ENCODE measurements at regions not wholly inside any gene's neighbourhood (a gene's known extent, or its start where the extent isn't known, plus 50 kb on each side); places are given as distances from the start of the nearest gene placed in this dataset.

DNA sequence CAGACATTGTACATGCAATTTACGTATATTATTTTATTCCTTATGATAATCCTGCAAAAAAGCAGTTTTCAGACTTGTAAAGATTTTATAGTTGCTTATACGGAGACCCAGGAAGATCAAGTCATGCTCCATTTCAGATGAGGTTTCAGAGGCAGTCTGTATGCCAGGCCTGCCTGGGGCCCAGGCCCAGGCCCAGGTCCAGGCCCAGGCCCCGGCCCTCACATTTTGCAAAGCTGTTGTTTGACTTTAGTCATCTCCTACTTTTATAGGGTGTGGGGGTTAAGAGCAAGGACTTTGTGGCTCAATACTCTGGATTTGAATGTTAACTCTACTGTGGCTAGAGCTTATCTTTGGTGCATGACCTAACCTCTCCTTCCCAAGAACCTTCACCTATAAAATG is 217.9 kb downstream of the SAMD5 start:
- H3K4ac ChIP-seq (ENCODE audit: low read depth, low read length), result no peak overlapping the region
- H3K4me1 ChIP-seq (ENCODE audit: control insufficient read depth, insufficient read depth, low read length), result no peaks in the 10 kb centered on the region
- no peak overlapping the region for H3K4me2 ChIP-seq (ENCODE audit: low read depth, low read length)
- no TSS peak for BruUV-seq (replicated peaks)
- no peak overlapping the region for H3K14ac ChIP-seq (replicated peaks; ENCODE audit: low read depth, low read length)
- no peaks in the 10 kb centered on the region; a peak in 1 of 4 replicates for H3K79me1 ChIP-seq (ENCODE audit: low read depth in 1 of 2, low read length in 2 of 2)
- no peak overlapping the region for H3K4me3 ChIP-seq (ENCODE audit: insufficient read depth, low read depth, low read length)
- H4K20me1 ChIP-seq (ENCODE audit: insufficient read depth, low read length), result no peaks in the 10 kb centered on the region
- no peak overlapping the region for H2AK5ac ChIP-seq (ENCODE audit: low read depth, low read length)
- ATAC-seq (ENCODE audit: low read depth), result no peak
- ChIA-PET POLR2A (ENCODE audit: unreplicated experiment) (no interaction called here), CTCF (no interaction called here)
- no peak overlapping the region for H3K18ac ChIP-seq (ENCODE audit: low read depth, low read length)
- peaks cover 6% of the 10 kb centered on the region; the same call in 1 of the 2 replicates for H3K9me3 ChIP-seq (ENCODE audit: control insufficient read depth, insufficient read depth, low read length)
- dilution Hi-C loops (cut with HindIII; ENCODE audit: low sequenced_read_pairs, unreplicated experiment) (no loop called here), intact Hi-C loops (cut with micrococcal nuclease) (no loop called here), in situ Hi-C loops (cut with MboI; ENCODE audit: low sequenced_read_pairs) (no loop called here)
- no peak overlapping the region for H3K27ac ChIP-seq (ENCODE audit: insufficient read depth, low read length)
- no peak overlapping the region for H2BK20ac ChIP-seq (ENCODE audit: low read depth, low read length)
- WGBS, 2 experiments (ENCODE audit: extremely low coverage in 2 of 2, insufficient read length in 1 of 2), result no CpG with 5 or more reads among the region's 3 CpGs
- TF ChIP-seq SMC3 (IDR thresholded peaks at IDR 0.05; ENCODE audit: low read depth, low read length), result no peak
- TF ChIP-seq, protein P1, sequence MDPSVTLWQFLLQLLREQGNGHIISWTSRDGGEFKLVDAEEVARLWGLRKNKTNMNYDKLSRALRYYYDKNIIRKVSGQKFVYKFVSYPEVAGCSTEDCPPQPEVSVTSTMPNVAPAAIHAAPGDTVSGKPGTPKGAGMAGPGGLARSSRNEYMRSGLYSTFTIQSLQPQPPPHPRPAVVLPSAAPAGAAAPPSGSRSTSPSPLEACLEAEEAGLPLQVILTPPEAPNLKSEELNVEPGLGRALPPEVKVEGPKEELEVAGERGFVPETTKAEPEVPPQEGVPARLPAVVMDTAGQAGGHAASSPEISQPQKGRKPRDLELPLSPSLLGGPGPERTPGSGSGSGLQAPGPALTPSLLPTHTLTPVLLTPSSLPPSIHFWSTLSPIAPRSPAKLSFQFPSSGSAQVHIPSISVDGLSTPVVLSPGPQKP (IDR thresholded peaks at IDR 0.05; ENCODE audit: borderline replicate concordance, low read depth, low read length), result no peak
- TF ChIP-seq CEBPB (IDR thresholded peaks at IDR 0.05; ENCODE audit: low read depth, low read length), result no peak
- no peak for TF ChIP-seq MXI1 (IDR thresholded peaks at IDR 0.05; ENCODE audit: borderline replicate concordance, low read depth, low read length)
- no peak for TF ChIP-seq RCOR1 (IDR thresholded peaks at IDR 0.05; ENCODE audit: insufficient replicate concordance, low read length)
- no peak for TF ChIP-seq MAFK (IDR thresholded peaks at IDR 0.05; ENCODE audit: low read depth, low read length)
- TF ChIP-seq, protein P2, sequence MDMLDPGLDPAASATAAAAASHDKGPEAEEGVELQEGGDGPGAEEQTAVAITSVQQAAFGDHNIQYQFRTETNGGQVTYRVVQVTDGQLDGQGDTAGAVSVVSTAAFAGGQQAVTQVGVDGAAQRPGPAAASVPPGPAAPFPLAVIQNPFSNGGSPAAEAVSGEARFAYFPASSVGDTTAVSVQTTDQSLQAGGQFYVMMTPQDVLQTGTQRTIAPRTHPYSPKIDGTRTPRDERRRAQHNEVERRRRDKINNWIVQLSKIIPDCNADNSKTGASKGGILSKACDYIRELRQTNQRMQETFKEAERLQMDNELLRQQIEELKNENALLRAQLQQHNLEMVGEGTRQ (IDR thresholded peaks at IDR 0.05; ENCODE audit: low read depth, low read length), result no peak
- H2BK120ac ChIP-seq (ENCODE audit: low read depth, low read length), result no peak overlapping the region
- H3K36me3 ChIP-seq (ENCODE audit: control insufficient read depth, insufficient read depth, low read length), result no peaks in the 10 kb centered on the region
- no peak overlapping the region for H4K91ac ChIP-seq (ENCODE audit: insufficient read depth, low read depth, low read length)
- no peak overlapping the region for H2AFZ ChIP-seq (replicated peaks; ENCODE audit: low read length, poor library complexity)
- H3K27me3 ChIP-seq (ENCODE audit: control insufficient read depth, insufficient read depth, low read length), result no peaks in the 10 kb centered on the region
- no peak overlapping the region for H2BK5ac ChIP-seq (ENCODE audit: low read depth, low read length, poor library complexity, severe bottlenecking)
- no peaks in the 10 kb centered on the region for H3K9me1 ChIP-seq (ENCODE audit: insufficient read depth, low read length)
- no peak overlapping the region for H3K23ac ChIP-seq (ENCODE audit: low read depth, low read length)
- no peak overlapping the region for H2AK9ac ChIP-seq (replicated peaks; ENCODE audit: low read depth, low read length, poor library complexity)
- DNase-seq, result no peak
- H4K5ac ChIP-seq (ENCODE audit: low read depth, low read length), result no peak overlapping the region
- no peak overlapping the region for H3K56ac ChIP-seq (ENCODE audit: extremely low read depth, insufficient read depth, low read length)
- H4K8ac ChIP-seq (ENCODE audit: low read depth in 2 of 2, low read length in 2 of 2), result no peak overlapping the region
- H2BK15ac ChIP-seq (ENCODE audit: low read depth, low read length), result no peak overlapping the region
- H3K9ac ChIP-seq (ENCODE audit: low read depth, low read length), result no peak overlapping the region

Measured in IMR-90 (cell line).